ENCODE measurements at regions not wholly inside any gene's neighbourhood (a gene's known extent, or its start where the extent isn't known, plus 50 kb on each side); places are given as distances from the start of the nearest gene placed in this dataset.

DNA sequence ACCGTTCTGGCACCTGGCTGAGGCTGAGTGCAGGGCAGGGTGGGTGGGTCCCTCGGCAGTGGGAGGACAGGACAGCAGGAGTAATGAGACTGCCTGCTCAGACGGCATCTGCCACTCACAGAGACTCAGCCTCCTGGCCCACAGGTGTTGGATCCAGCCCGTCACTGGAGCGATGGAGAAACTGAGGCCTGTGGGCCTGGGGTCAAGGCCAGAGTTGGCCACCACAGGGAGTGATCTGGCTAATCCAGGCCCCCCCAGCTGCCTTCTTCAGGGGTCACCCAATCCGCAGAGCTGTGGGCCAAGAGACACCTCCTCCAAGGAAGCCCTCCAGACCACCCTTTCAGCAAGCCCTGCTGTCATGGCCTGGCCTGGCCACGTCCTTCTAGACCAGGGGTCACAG is 103.7 kb upstream of the VSTM2B start:
- TF ChIP-seq, protein P1, sequence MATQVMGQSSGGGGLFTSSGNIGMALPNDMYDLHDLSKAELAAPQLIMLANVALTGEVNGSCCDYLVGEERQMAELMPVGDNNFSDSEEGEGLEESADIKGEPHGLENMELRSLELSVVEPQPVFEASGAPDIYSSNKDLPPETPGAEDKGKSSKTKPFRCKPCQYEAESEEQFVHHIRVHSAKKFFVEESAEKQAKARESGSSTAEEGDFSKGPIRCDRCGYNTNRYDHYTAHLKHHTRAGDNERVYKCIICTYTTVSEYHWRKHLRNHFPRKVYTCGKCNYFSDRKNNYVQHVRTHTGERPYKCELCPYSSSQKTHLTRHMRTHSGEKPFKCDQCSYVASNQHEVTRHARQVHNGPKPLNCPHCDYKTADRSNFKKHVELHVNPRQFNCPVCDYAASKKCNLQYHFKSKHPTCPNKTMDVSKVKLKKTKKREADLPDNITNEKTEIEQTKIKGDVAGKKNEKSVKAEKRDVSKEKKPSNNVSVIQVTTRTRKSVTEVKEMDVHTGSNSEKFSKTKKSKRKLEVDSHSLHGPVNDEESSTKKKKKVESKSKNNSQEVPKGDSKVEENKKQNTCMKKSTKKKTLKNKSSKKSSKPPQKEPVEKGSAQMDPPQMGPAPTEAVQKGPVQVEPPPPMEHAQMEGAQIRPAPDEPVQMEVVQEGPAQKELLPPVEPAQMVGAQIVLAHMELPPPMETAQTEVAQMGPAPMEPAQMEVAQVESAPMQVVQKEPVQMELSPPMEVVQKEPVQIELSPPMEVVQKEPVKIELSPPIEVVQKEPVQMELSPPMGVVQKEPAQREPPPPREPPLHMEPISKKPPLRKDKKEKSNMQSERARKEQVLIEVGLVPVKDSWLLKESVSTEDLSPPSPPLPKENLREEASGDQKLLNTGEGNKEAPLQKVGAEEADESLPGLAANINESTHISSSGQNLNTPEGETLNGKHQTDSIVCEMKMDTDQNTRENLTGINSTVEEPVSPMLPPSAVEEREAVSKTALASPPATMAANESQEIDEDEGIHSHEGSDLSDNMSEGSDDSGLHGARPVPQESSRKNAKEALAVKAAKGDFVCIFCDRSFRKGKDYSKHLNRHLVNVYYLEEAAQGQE (IDR thresholded peaks at IDR 0.05; ENCODE audit: low read depth, low read length) = no peak
- TF ChIP-seq USF1 (IDR thresholded peaks at IDR 0.05; ENCODE audit: borderline replicate concordance, low read depth) (no peak), TAF1 (IDR thresholded peaks at IDR 0.05; ENCODE audit: borderline replicate concordance, low read depth, low read length) (no peak), IRF3 (IDR thresholded peaks at IDR 0.05; ENCODE audit: low read depth, low read length) (no peak), ELF1 (IDR thresholded peaks at IDR 0.05) (no peak), TEAD4 (IDR thresholded peaks at IDR 0.05; ENCODE audit: borderline replicate concordance, insufficient read depth) (no peak), SIN3A (IDR thresholded peaks at IDR 0.05; ENCODE audit: borderline replicate concordance, low read depth, low read length) (no peak), RXRA (IDR thresholded peaks at IDR 0.05; ENCODE audit: borderline replicate concordance, low read depth) (no peak), GABPA (IDR thresholded peaks at IDR 0.05; ENCODE audit: low read depth) (no peak), SMC3 (IDR thresholded peaks at IDR 0.05; ENCODE audit: low read depth, low read length) (no peak)
- H3K27me3 ChIP-seq (ENCODE audit: insufficient read depth) = 0 out of 2 replicates have a peak, but pooled peaks cover 6% of the 10 kb centered on the region
- ChIA-PET CTCF (no interaction called here), POLR2A (no interaction called here)
- no peak overlapping the region for H2AFZ ChIP-seq (ENCODE audit: low read depth)
- H3F3A ChIP-seq (replicated peaks; ENCODE audit: insufficient read depth) = no peaks in the 10 kb centered on the region
- H3K79me2 ChIP-seq (ENCODE audit: insufficient read depth) = no peaks in the 10 kb centered on the region
- no peaks in the 10 kb centered on the region for H3K4me1 ChIP-seq (ENCODE audit: control insufficient read depth in 1 of 2, insufficient read depth in 2 of 2, low read depth in 1 of 2, low read length in 1 of 2)
- no peaks in the 10 kb centered on the region for H3K36me3 ChIP-seq (replicated peaks in 1 of 2; ENCODE audit: control insufficient read depth in 1 of 2, insufficient read depth in 2 of 2, low read length in 1 of 2)
- no peak for DNase-seq
- no peaks in the 10 kb centered on the region for H3K9me2 ChIP-seq
- no peaks in the 10 kb centered on the region for H4K20me1 ChIP-seq (ENCODE audit: insufficient read depth)
- 7% methylated on average over 1 of the region's 7 CpGs for WGBS (ENCODE audit: low lambda C conversion rate)
- H3K27ac ChIP-seq (ENCODE audit: low read depth in 2 of 2, low read length in 1 of 2) = no peak overlapping the region
- H3K4me2 ChIP-seq = no peak overlapping the region
- H3K9me3 ChIP-seq = no peaks in the 10 kb centered on the region
- H3K4me3 ChIP-seq (ENCODE audit: low read depth in 2 of 2, low read length in 1 of 2) = no peak overlapping the region
- no peak overlapping the region for H3K9ac ChIP-seq

- H3K4me2 ChIP-seq = no peak overlapping the region
- no peak for DNase-seq
- 0 out of 2 replicates have a peak, but pooled peaks cover under 1% of the 10 kb centered on the region for H3K27me3 ChIP-seq (ENCODE audit: insufficient read depth)
- H3K27ac ChIP-seq (ENCODE audit: low read depth in 2 of 2, low read length in 1 of 2) = no peak overlapping the region
- 9% methylated on average over 5 of the region's 5 CpGs for whole genome bisulfite sequencing (ENCODE audit: low lambda C conversion rate)
- no peaks in the 10 kb centered on the region for H3F3A ChIP-seq (replicated peaks; ENCODE audit: insufficient read depth)
- H3K4me3 ChIP-seq (ENCODE audit: low read depth in 2 of 2, low read length in 1 of 2) = no peak overlapping the region
- no peaks in the 10 kb centered on the region for H3K79me2 ChIP-seq (ENCODE audit: insufficient read depth)
- ChIA-PET CTCF (no interaction called here), POLR2A (no interaction called here)
- H3K9me3 ChIP-seq = no peaks in the 10 kb centered on the region
- no peaks in the 10 kb centered on the region for H4K20me1 ChIP-seq (ENCODE audit: insufficient read depth)
- no peaks in the 10 kb centered on the region for H3K36me3 ChIP-seq (replicated peaks in 1 of 2; ENCODE audit: control insufficient read depth in 1 of 2, insufficient read depth in 2 of 2, low read length in 1 of 2)
- H3K9ac ChIP-seq = no peak overlapping the region
- no peaks in the 10 kb centered on the region for H3K9me2 ChIP-seq
- no peaks in the 10 kb centered on the region for H3K4me1 ChIP-seq (ENCODE audit: control insufficient read depth in 1 of 2, insufficient read depth in 2 of 2, low read depth in 1 of 2, low read length in 1 of 2)
- H2AFZ ChIP-seq (ENCODE audit: low read depth) = no peak overlapping the region
- TF ChIP-seq GABPA (IDR thresholded peaks at IDR 0.05; ENCODE audit: low read depth) = no peak
- TF ChIP-seq, protein P2, sequence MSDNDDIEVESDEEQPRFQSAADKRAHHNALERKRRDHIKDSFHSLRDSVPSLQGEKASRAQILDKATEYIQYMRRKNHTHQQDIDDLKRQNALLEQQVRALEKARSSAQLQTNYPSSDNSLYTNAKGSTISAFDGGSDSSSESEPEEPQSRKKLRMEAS (IDR thresholded peaks at IDR 0.05; ENCODE audit: low read depth) = no peak
- TF ChIP-seq TAF1 (IDR thresholded peaks at IDR 0.05; ENCODE audit: borderline replicate concordance, low read depth, low read length) = no peak
- TF ChIP-seq USF1 (IDR thresholded peaks at IDR 0.05; ENCODE audit: borderline replicate concordance, low read depth) = no peak
- no peak for TF ChIP-seq CHD2 (IDR thresholded peaks at IDR 0.05; ENCODE audit: low read length, partially characterized antibody)
- TF ChIP-seq FOXJ3 (CRISPR knock-in tag; IDR thresholded peaks at IDR 0.05) = no peak
- TF ChIP-seq, protein P3, sequence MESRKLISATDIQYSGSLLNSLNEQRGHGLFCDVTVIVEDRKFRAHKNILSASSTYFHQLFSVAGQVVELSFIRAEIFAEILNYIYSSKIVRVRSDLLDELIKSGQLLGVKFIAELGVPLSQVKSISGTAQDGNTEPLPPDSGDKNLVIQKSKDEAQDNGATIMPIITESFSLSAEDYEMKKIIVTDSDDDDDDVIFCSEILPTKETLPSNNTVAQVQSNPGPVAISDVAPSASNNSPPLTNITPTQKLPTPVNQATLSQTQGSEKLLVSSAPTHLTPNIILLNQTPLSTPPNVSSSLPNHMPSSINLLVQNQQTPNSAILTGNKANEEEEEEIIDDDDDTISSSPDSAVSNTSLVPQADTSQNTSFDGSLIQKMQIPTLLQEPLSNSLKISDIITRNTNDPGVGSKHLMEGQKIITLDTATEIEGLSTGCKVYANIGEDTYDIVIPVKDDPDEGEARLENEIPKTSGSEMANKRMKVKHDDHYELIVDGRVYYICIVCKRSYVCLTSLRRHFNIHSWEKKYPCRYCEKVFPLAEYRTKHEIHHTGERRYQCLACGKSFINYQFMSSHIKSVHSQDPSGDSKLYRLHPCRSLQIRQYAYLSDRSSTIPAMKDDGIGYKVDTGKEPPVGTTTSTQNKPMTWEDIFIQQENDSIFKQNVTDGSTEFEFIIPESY (IDR thresholded peaks at IDR 0.05; ENCODE audit: borderline replicate concordance, low read depth) = no peak
- TF ChIP-seq YY1 (IDR thresholded peaks at IDR 0.05; ENCODE audit: low read depth) = no peak
- TF ChIP-seq EZH2phosphoT487 (IDR thresholded peaks at IDR 0.05; ENCODE audit: borderline replicate concordance, low read depth) = no peak
- no peak for TF ChIP-seq RAD21 (IDR thresholded peaks at IDR 0.05; ENCODE audit: low read length)
- no peak for TF ChIP-seq FOSL2 (IDR thresholded peaks at IDR 0.05; ENCODE audit: borderline replicate concordance, low read depth)
These were observed 103.2 kb upstream of the VSTM2B start for GRCh38 chr19:29422486-29423085.

All from SK-N-SH (cell line).